Smooth muscle cell (in vitro differentiated cells): ENCODE measurements at regions not wholly inside any gene's neighbourhood (a gene's known extent, or its start where the extent isn't known, plus 50 kb on each side); places are given as distances from the start of the nearest gene placed in this dataset.

Experiments used
- DNase-seq: peaks from one replicate; lab custom pipeline; 2025; ENCODE audit not compliant: unreplicated experiment; lab: John Stamatoyannopoulos, UW
- H2AFZ ChIP-seq: fragments of 200-600 bp; sonication (generic); 2 replicates; pipeline ENCODE4 v1.6.0; 2016; ENCODE audit warnings: antibody characterized with exemption, low read depth, mild to moderate bottlenecking
- H3F3A ChIP-seq: fragments of 200-600 bp; sonication (generic); 2 replicates; pipeline ENCODE4 v1.6.0; 2017; ENCODE audit warnings: antibody characterized with exemption, low read depth
- H3K27ac ChIP-seq: fragments of 200-600 bp; sonication (generic); 2 replicates; pipeline ENCODE4 v1.5.1; 2016; ENCODE audit warnings: low read depth, mild to moderate bottlenecking
- H3K27me3 ChIP-seq: fragments of 200-600 bp; sonication (generic); 2 replicates; pipeline ENCODE4 v1.6.1; 2016; ENCODE audit warnings: low read depth, mild to moderate bottlenecking
- H3K36me3 ChIP-seq: fragments of 200-600 bp; sonication (generic); 2 replicates; pipeline ENCODE4 v1.5.1; 2016; ENCODE audit warnings: low read depth
- H3K4me1 ChIP-seq: fragments of 200-600 bp; sonication (generic); 2 replicates; pipeline ENCODE4 v1.5.1; 2016; ENCODE audit warnings: low read depth
- H3K4me2 ChIP-seq: fragments of 200-600 bp; sonication (generic); 2 replicates; pipeline ENCODE4 v1.6.0; 2016; ENCODE audit warnings: mild to moderate bottlenecking
- H3K4me3 ChIP-seq: fragments of 200-600 bp; sonication (generic); 2 replicates; pipeline ENCODE4 v1.5.1; 2016; ENCODE audit warnings: mild to moderate bottlenecking
- H3K79me2 ChIP-seq: fragments of 200-600 bp; sonication (generic); 2 replicates; pipeline ENCODE4 v1.6.0; 2016; ENCODE audit warnings: low read depth, mild to moderate bottlenecking
- H3K9ac ChIP-seq: fragments of 200-600 bp; sonication (generic); 2 replicates; pipeline ENCODE4 v1.6.0; 2016; ENCODE audit warnings: low read depth
- H3K9me3 ChIP-seq: fragments of 200-600 bp; sonication (generic); replicated peaks from 2 replicates; pipeline ENCODE4 v1.5.1; 2016; ENCODE audit warnings: low read depth
- H4K20me1 ChIP-seq: fragments of 200-600 bp; sonication (generic); 2 replicates; pipeline ENCODE4 v1.6.0; 2016; ENCODE audit warnings: low read depth
- CTCF ChIP-seq: fragments of 200-600 bp; sonication (generic); IDR thresholded peaks from 2 replicates; pipeline ENCODE4 v1.5.1; 2017; ENCODE audit warnings: borderline replicate concordance, mild to moderate bottlenecking, antibody characterized with exemption; ENCODE audit not compliant: insufficient read depth, poor library complexity, severe bottlenecking
- WGBS: methylation state at CpG from one replicate; pipeline ENCODE4 v1.1.7; 2016; ENCODE audit warnings: low lambda C conversion rate; 5-methylcytosine and 5-hydroxymethylcytosine counted together

- no peaks in the 10 kb centered on the region for H3F3A ChIP-seq
- H3K9ac ChIP-seq, result no peak overlapping the region
- no peak for TF ChIP-seq CTCF
- H3K79me2 ChIP-seq, result no peaks in the 10 kb centered on the region
- no peaks in the 10 kb centered on the region for H3K36me3 ChIP-seq
- H3K4me1 ChIP-seq, result no peaks in the 10 kb centered on the region
- H3K4me2 ChIP-seq, result no peak overlapping the region
- H3K27me3 ChIP-seq, result no peaks in the 10 kb centered on the region
- 72% methylated on average over 3 of the region's 3 CpGs for WGBS
- H3K27ac ChIP-seq, result no peak overlapping the region
- no peak for DNase-seq
- no peaks in the 10 kb centered on the region for H4K20me1 ChIP-seq
- no peaks in the 10 kb centered on the region for H3K9me3 ChIP-seq
- no peak overlapping the region for H3K4me3 ChIP-seq
- no peak overlapping the region for H2AFZ ChIP-seq
These were observed 116.0 kb downstream of the NMUR2 start for GRCh38 chr5:152288917-152289595.

DNA sequence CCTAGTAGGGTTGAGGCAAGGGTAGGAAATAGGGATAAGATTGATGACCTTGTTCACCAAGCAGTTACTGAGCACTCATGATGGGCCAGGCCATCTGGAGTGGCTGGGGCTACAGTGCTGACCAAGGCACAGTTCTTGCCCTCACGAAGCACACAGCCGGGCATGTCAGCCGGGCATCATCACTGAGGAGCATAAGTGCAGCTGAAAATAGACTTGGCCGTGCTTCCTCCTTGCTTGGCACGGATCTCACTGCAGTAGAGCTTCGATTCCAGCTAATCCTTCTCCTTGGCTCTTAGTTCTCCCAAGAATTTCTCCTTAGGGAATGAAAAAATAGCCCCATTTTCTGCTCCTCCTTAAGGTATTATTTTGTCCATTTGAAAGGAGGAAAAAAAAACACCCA is 116.6 kb downstream of the NMUR2 start:
- Histone ChIP-seq H3K9ac (no peak overlapping the region), H3F3A (no peaks in the 10 kb centered on the region), H3K4me2 (no peak overlapping the region), H3K36me3 (no peaks in the 10 kb centered on the region), H3K27me3 (no peaks in the 10 kb centered on the region), H3K27ac (no peak overlapping the region), H4K20me1 (no peaks in the 10 kb centered on the region), H3K4me1 (no peaks in the 10 kb centered on the region), H3K79me2 (no peaks in the 10 kb centered on the region), H2AFZ (no peak overlapping the region), H3K4me3 (no peak overlapping the region), H3K9me3 (no peaks in the 10 kb centered on the region)
- TF ChIP-seq CTCF, result no peak
- 88% methylated on average over 6 of the region's 6 CpGs for WGBS
- DNase-seq, result no peak

GRCh38 chr5:152285764-152286163 is 119.3 kb downstream of the NMUR2 start:
- Histone ChIP-seq H3F3A (no peaks in the 10 kb centered on the region), H2AFZ (no peak overlapping the region), H3K27me3 (no peaks in the 10 kb centered on the region), H4K20me1 (no peaks in the 10 kb centered on the region), H3K9ac (no peak overlapping the region), H3K9me3 (no peaks in the 10 kb centered on the region), H3K27ac (no peak overlapping the region), H3K4me3 (no peak overlapping the region), H3K79me2 (no peaks in the 10 kb centered on the region), H3K4me2 (no peak overlapping the region), H3K4me1 (no peaks in the 10 kb centered on the region), H3K36me3 (no peaks in the 10 kb centered on the region)
- DNase-seq, result no peak
- TF ChIP-seq CTCF, result no peak
- 86% methylated on average over 3 of the region's 3 CpGs for WGBS

DNA sequence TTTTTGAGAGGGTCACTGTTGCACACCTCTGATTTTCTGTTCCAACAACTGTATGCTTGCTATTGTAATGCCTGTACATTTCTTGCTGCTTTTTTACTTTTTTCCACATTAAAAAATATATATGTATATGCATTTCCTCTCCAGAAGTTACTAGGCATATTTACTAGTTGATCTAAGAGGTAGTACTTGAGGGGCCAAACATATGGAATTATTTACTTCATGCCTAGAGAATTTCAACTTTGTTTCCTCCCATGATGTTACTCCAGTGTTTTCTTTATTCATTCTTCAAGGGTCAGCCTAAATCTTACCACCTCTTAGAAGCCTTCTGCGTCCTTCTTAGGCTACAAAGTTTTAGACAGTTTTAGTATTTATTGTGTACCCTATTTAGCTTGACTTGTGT is 122.7 kb downstream of the NMUR2 start:
- Histone ChIP-seq H3K4me1 (no peaks in the 10 kb centered on the region), H3K36me3 (no peaks in the 10 kb centered on the region), H3K79me2 (no peaks in the 10 kb centered on the region), H2AFZ (no peak overlapping the region), H3F3A (no peaks in the 10 kb centered on the region), H3K4me3 (no peak overlapping the region), H3K9me3 (no peaks in the 10 kb centered on the region), H4K20me1 (no peaks in the 10 kb centered on the region), H3K27me3 (no peaks in the 10 kb centered on the region), H3K27ac (no peak overlapping the region), H3K4me2 (no peak overlapping the region), H3K9ac (no peak overlapping the region)
- 90% methylated on average over 1 of the region's 1 CpG for WGBS
- no peak for DNase-seq
- TF ChIP-seq CTCF, result no peak
